ENCODE measurements at regions not wholly inside any gene's neighbourhood (a gene's known extent, or its start where the extent isn't known, plus 50 kb on each side); places are given as distances from the start of the nearest gene placed in this dataset.

DNA sequence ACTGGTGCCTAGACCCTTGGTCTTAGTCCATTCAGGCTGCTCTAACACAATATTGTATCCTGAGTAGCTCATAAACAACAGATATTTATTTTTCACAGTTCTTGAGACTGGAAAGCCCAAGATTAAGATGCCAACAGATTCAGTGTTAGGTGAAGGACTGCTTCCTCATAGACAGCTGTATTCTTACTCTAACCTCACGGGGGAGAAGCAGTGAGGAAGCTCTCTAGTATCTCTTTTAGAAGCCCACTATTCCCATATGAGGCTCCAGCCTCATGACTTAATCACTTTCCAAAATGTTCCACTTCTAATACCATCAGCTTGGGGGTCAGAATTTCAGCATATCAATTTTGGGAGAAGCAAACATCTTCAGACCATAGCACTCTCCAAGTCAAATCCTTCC, 833.4 kb downstream of the LRRTM4 start:
- TF ChIP-seq ZNF3 (CRISPR knock-in tag; IDR thresholded peaks at IDR 0.05) = no peak
- no peak for TF ChIP-seq ZNF274 (CRISPR knock-in tag; IDR thresholded peaks at IDR 0.05)
- TF ChIP-seq, protein P1, sequence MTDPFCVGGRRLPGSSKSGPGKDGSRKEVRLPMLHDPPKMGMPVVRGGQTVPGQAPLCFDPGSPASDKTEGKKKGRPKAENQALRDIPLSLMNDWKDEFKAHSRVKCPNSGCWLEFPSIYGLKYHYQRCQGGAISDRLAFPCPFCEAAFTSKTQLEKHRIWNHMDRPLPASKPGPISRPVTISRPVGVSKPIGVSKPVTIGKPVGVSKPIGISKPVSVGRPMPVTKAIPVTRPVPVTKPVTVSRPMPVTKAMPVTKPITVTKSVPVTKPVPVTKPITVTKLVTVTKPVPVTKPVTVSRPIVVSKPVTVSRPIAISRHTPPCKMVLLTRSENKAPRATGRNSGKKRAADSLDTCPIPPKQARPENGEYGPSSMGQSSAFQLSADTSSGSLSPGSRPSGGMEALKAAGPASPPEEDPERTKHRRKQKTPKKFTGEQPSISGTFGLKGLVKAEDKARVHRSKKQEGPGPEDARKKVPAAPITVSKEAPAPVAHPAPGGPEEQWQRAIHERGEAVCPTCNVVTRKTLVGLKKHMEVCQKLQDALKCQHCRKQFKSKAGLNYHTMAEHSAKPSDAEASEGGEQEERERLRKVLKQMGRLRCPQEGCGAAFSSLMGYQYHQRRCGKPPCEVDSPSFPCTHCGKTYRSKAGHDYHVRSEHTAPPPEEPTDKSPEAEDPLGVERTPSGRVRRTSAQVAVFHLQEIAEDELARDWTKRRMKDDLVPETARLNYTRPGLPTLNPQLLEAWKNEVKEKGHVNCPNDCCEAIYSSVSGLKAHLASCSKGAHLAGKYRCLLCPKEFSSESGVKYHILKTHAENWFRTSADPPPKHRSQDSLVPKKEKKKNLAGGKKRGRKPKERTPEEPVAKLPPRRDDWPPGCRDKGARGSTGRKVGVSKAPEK (CRISPR knock-in tag; IDR thresholded peaks at IDR 0.05; ENCODE audit: borderline replicate concordance) = no peak
- TF ChIP-seq ZNF768 (CRISPR knock-in tag; IDR thresholded peaks at IDR 0.05) = no peak
